Activated T-cell treated with anti-CD3 and anti-CD28 coated beads, Interleukin-2, amount 50 U/mL, for 24 hours (primary cell): ENCODE measurements at regions not wholly inside any gene's neighbourhood (a gene's known extent, or its start where the extent isn't known, plus 50 kb on each side); places are given as distances from the start of the nearest gene placed in this dataset.

Source experiments
- DNase-seq: peaks from one replicate; pipeline ENCODE4 v3.0.0-alpha.2; 2020
- H3K27ac Mint-ChIP-seq: 2 replicates; pipeline ENCODE4 v1.8.0; 2020; ENCODE audit warnings: mild to moderate bottlenecking, mixed read lengths
- H3K27me3 Mint-ChIP-seq: 2 replicates; pipeline ENCODE4 v1.8.0; 2020; ENCODE audit warnings: mixed read lengths
- H3K36me3 Mint-ChIP-seq: 2 replicates; pipeline ENCODE4 v1.8.0; 2020; ENCODE audit warnings: low read depth, mixed read lengths
- H3K4me1 Mint-ChIP-seq: 2 replicates; pipeline ENCODE4 v1.8.0; 2020; ENCODE audit warnings: low read depth, mixed read lengths
- H3K4me3 Mint-ChIP-seq: 2 replicates; pipeline ENCODE4 v1.8.0; 2020; ENCODE audit warnings: mild to moderate bottlenecking, moderate library complexity, mixed read lengths
- H3K9me3 Mint-ChIP-seq: 2 replicates; pipeline ENCODE4 v1.8.0; 2020; ENCODE audit warnings: mixed read lengths

DNA sequence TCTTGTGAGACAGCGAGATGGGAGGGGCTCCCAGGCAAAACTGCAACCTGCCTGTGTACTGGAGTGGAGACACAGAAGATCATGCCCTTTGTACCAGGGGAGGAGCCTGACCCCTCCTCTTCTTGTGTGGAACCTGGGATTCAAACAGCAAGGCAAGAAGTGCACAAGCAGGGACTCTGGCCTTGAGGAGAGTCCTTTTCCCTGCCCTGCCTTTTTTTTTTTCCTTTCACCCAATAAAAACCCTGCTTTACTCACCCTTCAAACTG, 251.8 kb upstream of the OPRM1 start:
- no peaks in the 10 kb centered on the region for H3K27me3 Mint-ChIP-seq
- H3K4me1 Mint-ChIP-seq: no peaks in the 10 kb centered on the region
- no peaks in the 10 kb centered on the region for H3K36me3 Mint-ChIP-seq
- no peak for DNase-seq
- H3K4me3 Mint-ChIP-seq: no peak overlapping the region
- peaks cover 5% of the 10 kb centered on the region for H3K9me3 Mint-ChIP-seq
- no peak overlapping the region for H3K27ac Mint-ChIP-seq

- DNase-seq: no peak
- H3K36me3 Mint-ChIP-seq: no peaks in the 10 kb centered on the region
- no peaks in the 10 kb centered on the region for H3K4me1 Mint-ChIP-seq
- peaks cover 10% of the 10 kb centered on the region for H3K9me3 Mint-ChIP-seq
- no peaks in the 10 kb centered on the region for H3K27me3 Mint-ChIP-seq
- H3K4me3 Mint-ChIP-seq: no peak overlapping the region
- H3K27ac Mint-ChIP-seq: no peak overlapping the region
These were observed 257.7 kb upstream of the OPRM1 start for GRCh38 chr6:153781306-153781705.

DNA sequence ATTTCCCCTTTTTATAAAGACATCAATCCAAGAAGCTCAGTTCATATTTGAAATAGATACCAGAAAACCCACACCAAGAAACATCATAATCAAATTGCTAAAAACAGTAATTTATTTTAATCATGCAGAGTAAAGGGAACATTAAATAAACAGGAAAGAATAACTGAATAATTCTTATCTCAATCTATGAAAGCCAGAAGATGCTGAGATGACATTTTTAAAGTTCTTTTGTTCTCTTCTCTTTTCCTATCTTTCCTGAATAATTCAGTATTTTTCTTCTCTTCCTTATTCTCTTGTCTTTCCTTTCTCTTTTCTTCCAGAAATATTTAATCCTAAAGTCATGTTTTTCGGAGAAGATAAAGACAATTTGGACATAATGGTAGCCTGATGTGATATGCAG, 259.0 kb upstream of the OPRM1 start:
- no peak for DNase-seq
- Mint-ChIP-seq H3K4me3 (no peak overlapping the region), H3K9me3 (peaks cover 6% of the 10 kb centered on the region), H3K27me3 (no peaks in the 10 kb centered on the region), H3K27ac (no peak overlapping the region), H3K4me1 (no peaks in the 10 kb centered on the region), H3K36me3 (no peaks in the 10 kb centered on the region)

DNA sequence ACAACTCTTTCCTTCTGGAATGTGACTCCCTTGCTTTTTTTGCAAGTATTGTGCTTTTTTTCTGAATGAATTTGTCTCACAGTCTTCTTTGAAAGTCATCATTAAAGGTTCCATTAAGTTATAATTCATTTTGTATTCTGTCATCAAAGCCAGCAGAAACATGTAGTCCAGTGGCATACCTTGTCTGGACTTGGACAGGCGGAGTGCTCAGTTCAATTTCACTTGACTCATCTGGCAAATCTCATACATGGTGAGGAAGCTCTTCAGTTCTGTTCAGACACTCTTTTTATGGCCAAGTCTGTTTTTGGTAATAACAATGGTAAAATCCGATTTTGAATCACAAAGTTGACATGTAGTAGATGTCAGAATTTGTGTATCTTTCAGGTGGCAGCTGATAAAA, 260.8 kb upstream of the OPRM1 start:
- DNase-seq: no peak
- Mint-ChIP-seq H3K4me3 (no peak overlapping the region), H3K27ac (no peak overlapping the region), H3K9me3 (peaks cover 6% of the 10 kb centered on the region), H3K27me3 (no peaks in the 10 kb centered on the region), H3K4me1 (no peaks in the 10 kb centered on the region), H3K36me3 (no peaks in the 10 kb centered on the region)

GRCh38 chr6:153771577-153771976, 267.5 kb upstream of the OPRM1 start:
- H3K4me1 Mint-ChIP-seq: no peaks in the 10 kb centered on the region
- no peaks in the 10 kb centered on the region for H3K36me3 Mint-ChIP-seq
- no peaks in the 10 kb centered on the region for H3K27me3 Mint-ChIP-seq
- no peak overlapping the region for H3K4me3 Mint-ChIP-seq
- no peak overlapping the region for H3K27ac Mint-ChIP-seq
- DNase-seq: no peak
- H3K9me3 Mint-ChIP-seq: no peaks in the 10 kb centered on the region

GRCh38 chr6:153767127-153767526, 271.9 kb upstream of the OPRM1 start:
- H3K27ac Mint-ChIP-seq: no peak overlapping the region
- no peak overlapping the region for H3K4me3 Mint-ChIP-seq
- H3K4me1 Mint-ChIP-seq: no peaks in the 10 kb centered on the region
- DNase-seq: no peak
- no peaks in the 10 kb centered on the region for H3K27me3 Mint-ChIP-seq
- H3K36me3 Mint-ChIP-seq: no peaks in the 10 kb centered on the region
- no peaks in the 10 kb centered on the region for H3K9me3 Mint-ChIP-seq

GRCh38 chr6:153758516-153758915, 280.5 kb upstream of the OPRM1 start:
- Mint-ChIP-seq H3K9me3 (peaks cover 2% of the 10 kb centered on the region), H3K4me3 (no peak overlapping the region), H3K36me3 (no peaks in the 10 kb centered on the region), H3K4me1 (no peaks in the 10 kb centered on the region), H3K27me3 (no peaks in the 10 kb centered on the region), H3K27ac (no peak overlapping the region)
- DNase-seq: no peak

DNA sequence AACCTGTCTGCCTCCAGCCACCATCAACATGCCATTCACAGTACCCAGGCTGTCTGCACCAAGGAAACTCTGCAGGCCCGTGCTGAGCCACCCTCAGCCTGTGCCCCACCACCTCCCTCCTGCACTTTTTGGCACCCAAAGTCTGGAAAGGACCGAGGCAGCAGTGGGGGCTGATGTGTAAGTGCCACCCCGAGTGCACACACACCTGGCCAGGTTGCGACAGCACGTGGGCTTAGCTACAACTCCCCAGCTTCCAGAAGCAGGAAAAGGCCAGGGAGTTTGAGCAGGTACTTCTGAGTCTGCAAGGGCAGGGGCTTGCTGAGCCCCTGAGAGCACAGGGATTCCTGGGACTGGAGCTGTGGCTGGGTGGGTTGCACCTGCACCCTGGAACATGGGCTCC, 303.3 kb upstream of the OPRM1 start:
- H3K27me3 Mint-ChIP-seq: no peaks in the 10 kb centered on the region

GRCh38 chr6:153729189-153729588, 309.9 kb upstream of the OPRM1 start:
- Mint-ChIP-seq H3K27ac (no peak overlapping the region), H3K4me3 (no peak overlapping the region), H3K36me3 (no peaks in the 10 kb centered on the region), H3K4me1 (no peaks in the 10 kb centered on the region), H3K9me3 (no peaks in the 10 kb centered on the region), H3K27me3 (no peaks in the 10 kb centered on the region)
- DNase-seq: no peak

More for the DNA sequence above, 303.3 kb upstream of the OPRM1 start:
- no peaks in the 10 kb centered on the region for H3K9me3 Mint-ChIP-seq
- no peak overlapping the region for H3K27ac Mint-ChIP-seq
- no peak overlapping the region for H3K4me3 Mint-ChIP-seq
- H3K36me3 Mint-ChIP-seq: no peaks in the 10 kb centered on the region
- no peaks in the 10 kb centered on the region for H3K4me1 Mint-ChIP-seq
- no peak for DNase-seq

DNA sequence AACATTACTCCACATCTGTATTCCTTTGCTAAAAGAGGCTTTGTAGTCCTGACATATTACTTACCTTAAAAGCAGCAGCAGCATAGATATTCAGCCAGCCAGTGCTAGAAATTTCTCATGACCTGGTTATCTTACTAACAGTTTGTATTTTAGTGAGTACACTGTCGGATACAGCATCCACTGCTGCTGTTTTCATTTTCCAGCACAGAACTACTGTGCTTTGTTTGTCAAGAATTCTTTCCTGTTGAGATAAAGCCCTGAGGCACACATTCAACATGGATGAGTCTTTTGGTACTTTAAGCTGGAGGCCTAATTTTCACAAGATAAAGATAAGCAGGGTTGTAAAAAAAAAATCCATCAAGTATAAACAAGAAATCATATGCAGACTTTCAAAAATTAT, 311.2 kb upstream of the OPRM1 start:
- no peak for DNase-seq
- Mint-ChIP-seq H3K27me3 (no peaks in the 10 kb centered on the region), H3K9me3 (no peaks in the 10 kb centered on the region), H3K36me3 (no peaks in the 10 kb centered on the region), H3K27ac (no peak overlapping the region), H3K4me3 (no peak overlapping the region), H3K4me1 (no peaks in the 10 kb centered on the region)

DNA sequence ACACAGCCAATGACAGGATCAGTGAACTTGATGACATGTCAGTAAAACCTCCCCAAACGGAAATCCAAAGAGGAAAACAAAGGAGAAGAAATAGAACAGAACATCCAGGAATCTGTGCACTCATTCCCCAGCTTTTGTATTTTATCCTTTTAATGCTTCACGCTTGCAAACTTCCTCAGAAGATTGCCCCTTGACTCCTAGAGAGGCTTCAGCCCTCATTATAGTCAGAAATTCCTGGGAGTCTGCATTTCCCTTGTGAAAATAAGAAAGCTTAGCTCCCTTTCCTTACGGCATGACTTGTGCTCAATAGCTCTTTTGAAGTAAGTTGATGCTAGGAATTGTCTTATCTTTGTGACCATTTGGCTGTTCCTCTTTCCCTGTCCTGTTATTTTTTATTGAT, 313.6 kb upstream of the OPRM1 start:
- Mint-ChIP-seq H3K9me3 (peaks cover 3% of the 10 kb centered on the region), H3K4me1 (no peaks in the 10 kb centered on the region), H3K4me3 (no peak overlapping the region), H3K36me3 (no peaks in the 10 kb centered on the region), H3K27me3 (no peaks in the 10 kb centered on the region), H3K27ac (no peak overlapping the region)
- DNase-seq: no peak

DNA sequence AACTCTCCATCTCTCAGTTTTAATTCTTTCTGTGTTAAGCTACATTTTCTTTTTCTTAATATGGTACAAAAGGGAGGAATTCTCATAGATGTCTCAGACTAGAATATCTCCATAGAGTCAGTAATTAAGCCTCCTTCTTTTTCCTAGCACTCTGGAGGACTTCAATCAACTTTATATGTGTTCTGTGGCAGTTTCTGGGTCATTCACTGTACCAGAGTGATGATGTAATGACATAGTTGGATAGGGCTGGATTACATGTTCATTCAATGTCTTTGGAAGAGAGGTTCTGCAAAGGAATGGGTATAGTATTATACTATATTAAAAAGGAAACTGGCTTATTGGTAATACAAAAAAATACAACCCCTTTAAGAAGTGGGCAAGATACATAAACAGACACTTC, 318.3 kb upstream of the OPRM1 start:
- Mint-ChIP-seq H3K4me1 (no peaks in the 10 kb centered on the region), H3K36me3 (no peaks in the 10 kb centered on the region), H3K27me3 (no peaks in the 10 kb centered on the region), H3K9me3 (peaks cover 3% of the 10 kb centered on the region), H3K4me3 (no peak overlapping the region), H3K27ac (no peak overlapping the region)
- DNase-seq: no peak

GRCh38 chr6:153705429-153705828, 333.6 kb upstream of the OPRM1 start:
- peaks cover 5% of the 10 kb centered on the region for H3K9me3 Mint-ChIP-seq
- no peak for DNase-seq
- H3K4me3 Mint-ChIP-seq: no peak overlapping the region
- H3K27ac Mint-ChIP-seq: no peak overlapping the region
- no peaks in the 10 kb centered on the region for H3K36me3 Mint-ChIP-seq
- H3K27me3 Mint-ChIP-seq: no peaks in the 10 kb centered on the region
- H3K4me1 Mint-ChIP-seq: no peaks in the 10 kb centered on the region

GRCh38 chr6:153702671-153703070, 336.4 kb upstream of the OPRM1 start:
- Mint-ChIP-seq H3K4me3 (no peak overlapping the region), H3K36me3 (no peaks in the 10 kb centered on the region), H3K4me1 (no peaks in the 10 kb centered on the region), H3K27me3 (no peaks in the 10 kb centered on the region), H3K9me3 (peaks cover 4% of the 10 kb centered on the region), H3K27ac (no peak overlapping the region)
- DNase-seq: no peak

GRCh38 chr6:153698637-153699036, 340.4 kb upstream of the OPRM1 start:
- H3K4me3 Mint-ChIP-seq: no peak overlapping the region
- no peaks in the 10 kb centered on the region for H3K4me1 Mint-ChIP-seq
- no peaks in the 10 kb centered on the region for H3K9me3 Mint-ChIP-seq
- no peaks in the 10 kb centered on the region for H3K27me3 Mint-ChIP-seq
- no peak overlapping the region for H3K27ac Mint-ChIP-seq
- no peak for DNase-seq
- no peaks in the 10 kb centered on the region for H3K36me3 Mint-ChIP-seq

DNA sequence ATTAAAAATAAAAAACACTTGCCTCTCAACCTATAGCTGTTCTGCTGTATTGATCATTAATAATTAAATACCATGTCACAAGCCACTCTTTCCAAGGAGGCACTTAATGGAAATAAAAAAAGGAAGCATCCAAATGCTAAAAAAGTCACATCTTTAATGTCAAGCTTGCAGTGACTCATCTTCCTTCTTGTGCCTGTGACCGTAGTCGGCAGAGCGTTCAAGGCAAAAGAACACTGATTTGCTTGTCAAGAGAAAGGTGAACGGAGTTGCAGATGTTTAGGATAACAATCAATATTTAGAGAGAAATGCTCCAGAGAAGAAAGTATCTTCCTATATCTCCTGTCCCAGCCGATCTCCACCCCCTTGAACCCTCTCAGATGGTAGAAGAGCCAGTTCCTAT, 341.0 kb upstream of the OPRM1 start:
- no peak overlapping the region for H3K4me3 Mint-ChIP-seq
- no peak overlapping the region for H3K27ac Mint-ChIP-seq
- no peak for DNase-seq
- no peaks in the 10 kb centered on the region for H3K4me1 Mint-ChIP-seq
- no peaks in the 10 kb centered on the region for H3K9me3 Mint-ChIP-seq
- H3K27me3 Mint-ChIP-seq: no peaks in the 10 kb centered on the region
- H3K36me3 Mint-ChIP-seq: no peaks in the 10 kb centered on the region
